Esophagus muscularis mucosa (tissue), 3 donors: ENCODE measurements at regions not wholly inside any gene's neighbourhood (a gene's known extent, or its start where the extent isn't known, plus 50 kb on each side); places are given as distances from the start of the nearest gene placed in this dataset.

Experiments
- CTCF ChIP-seq, 3 experiments: fragments of 200-600 bp in 2 of 3; fragments of 450-650 bp in 1 of 3; sonication (generic) in 2 of 3; IDR thresholded peaks; one replicate each; pipeline ENCODE4 v1.5.1; 2017 to 2019; ENCODE audit warnings: antibody characterized with exemption in 3 of 3, mild to moderate bottlenecking in 2 of 3, moderate library complexity in 1 of 3
- POLR2A ChIP-seq: fragments of 450-650 bp; IDR thresholded peaks from one replicate; pipeline ENCODE4 v1.6.1; 2017; ENCODE audit warnings: antibody characterized with exemption, moderate library complexity, mild to moderate bottlenecking, low read depth
- POLR2AphosphoS5 ChIP-seq, 2 donors: sonication (generic); formaldehyde crosslinking; IDR thresholded peaks; one replicate each; pipeline ENCODE4 v1.6.1; 2017; ENCODE audit warnings: antibody characterized with exemption in 2 of 2

- no peak for TF ChIP-seq CTCF (IDR thresholded peaks at IDR 0.05)
- no peak for TF ChIP-seq POLR2AphosphoS5 (IDR thresholded peaks at IDR 0.05)
- no peak for TF ChIP-seq POLR2A
Observed at GRCh38 chr4:169914866-169915265, 111.3 kb downstream of the MFAP3L start.
